KMS-11 (cell line): ENCODE measurements at regions not wholly inside any gene's neighbourhood (a gene's known extent, or its start where the extent isn't known, plus 50 kb on each side); places are given as distances from the start of the nearest gene placed in this dataset.

ENCODE experiments used
- H2AFZ ChIP-seq: fragments of 200-600 bp; sonication (generic); 2 replicates; pipeline ENCODE4 v1.6.1; 2016; ENCODE audit warnings: antibody characterized with exemption, mixed run types, low read depth
- H3K27ac ChIP-seq: fragments of 200-600 bp; sonication (generic); 2 replicates; pipeline ENCODE4 v1.6.1; 2016; ENCODE audit warnings: mild to moderate bottlenecking, mixed run types
- H3K27me3 ChIP-seq: fragments of 200-600 bp; sonication (generic); 2 replicates; pipeline ENCODE4 v1.6.1; 2017; ENCODE audit warnings: mild to moderate bottlenecking, low read depth, mixed run types, moderate library complexity; ENCODE audit not compliant: insufficient read depth
- H3K36me3 ChIP-seq: fragments of 200-600 bp; sonication (generic); 2 replicates; pipeline ENCODE4 v1.6.1; 2017; ENCODE audit warnings: mild to moderate bottlenecking, mixed run types; ENCODE audit not compliant: insufficient read depth
- H3K4me1 ChIP-seq: fragments of 200-600 bp; sonication (generic); 2 replicates; pipeline ENCODE4 v1.6.1; 2016; ENCODE audit warnings: mild to moderate bottlenecking, low read depth, mixed run types; ENCODE audit not compliant: poor library complexity, severe bottlenecking
- H3K4me2 ChIP-seq: fragments of 200-600 bp; sonication (generic); 2 replicates; pipeline ENCODE4 v1.7.0; 2016; ENCODE audit warnings: mild to moderate bottlenecking, mixed run types
- H3K4me3 ChIP-seq: fragments of 200-600 bp; sonication (generic); IDR thresholded peaks from 2 replicates; pipeline ENCODE4 v1.6.1; 2017; ENCODE audit warnings: low read depth, low read length, mixed read lengths; ENCODE audit not compliant: insufficient read depth
- H3K79me2 ChIP-seq: fragments of 200-600 bp; sonication (generic); 2 replicates; pipeline ENCODE4 v1.6.1; 2016; ENCODE audit warnings: low read depth, mixed run types; ENCODE audit not compliant: insufficient read depth
- H3K9ac ChIP-seq: fragments of 200-600 bp; sonication (generic); 2 replicates; pipeline ENCODE4 v1.6.1; 2016; ENCODE audit warnings: mild to moderate bottlenecking, mixed run types
- H4K20me1 ChIP-seq: fragments of 200-600 bp; sonication (generic); 2 replicates; pipeline ENCODE4 v1.6.1; 2016; ENCODE audit warnings: mild to moderate bottlenecking, mixed run types; ENCODE audit not compliant: insufficient read depth
- CTCF ChIP-seq: fragments of 200-600 bp; sonication (generic); conservative IDR thresholded peaks from 2 replicates; pipeline ENCODE4 v1.6.1; 2017; ENCODE audit warnings: low read depth, mild to moderate bottlenecking, antibody characterized with exemption, low read length, moderate library complexity, mixed read lengths

DNA sequence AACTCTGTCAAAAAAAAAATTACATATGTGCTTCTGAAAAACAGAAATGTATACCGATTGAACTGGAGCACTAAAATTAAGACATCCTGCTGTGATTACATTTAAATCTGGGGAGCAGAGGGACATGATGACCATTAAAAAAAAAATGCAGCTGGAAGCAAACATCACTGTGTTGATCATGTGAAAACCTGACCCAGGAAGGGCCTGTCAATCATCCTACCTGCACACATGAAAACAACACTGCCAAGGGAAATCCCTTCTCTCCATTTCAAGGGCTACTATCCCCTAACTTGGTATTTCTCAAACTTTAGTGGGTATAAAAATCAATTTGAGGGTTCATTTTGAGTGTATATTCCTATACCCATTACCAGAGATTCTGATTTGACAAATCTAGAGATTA, 719.9 kb upstream of the CBLB start:
- no peak overlapping the region for H3K4me3 ChIP-seq
- no peak overlapping the region for H3K4me2 ChIP-seq
- no peaks in the 10 kb centered on the region for H3K36me3 ChIP-seq
- H3K79me2 ChIP-seq = no peaks in the 10 kb centered on the region
- no peak overlapping the region for H2AFZ ChIP-seq
- H3K9ac ChIP-seq = no peak overlapping the region
- peaks cover 3% of the 10 kb centered on the region for H3K4me1 ChIP-seq
- H4K20me1 ChIP-seq = no peaks in the 10 kb centered on the region
- no peaks in the 10 kb centered on the region for H3K27me3 ChIP-seq
- TF ChIP-seq CTCF = no peak
- H3K27ac ChIP-seq = no peak overlapping the region

- H3K4me3 ChIP-seq = no peak overlapping the region
- no peak overlapping the region for H2AFZ ChIP-seq
- H3K4me2 ChIP-seq = no peak overlapping the region
- TF ChIP-seq CTCF = no peak
- H3K4me1 ChIP-seq = peaks cover 3% of the 10 kb centered on the region
- H3K36me3 ChIP-seq = no peaks in the 10 kb centered on the region
- H3K27me3 ChIP-seq = no peaks in the 10 kb centered on the region
- H4K20me1 ChIP-seq = no peaks in the 10 kb centered on the region
- no peaks in the 10 kb centered on the region for H3K79me2 ChIP-seq
- H3K27ac ChIP-seq = no peak overlapping the region
- H3K9ac ChIP-seq = no peak overlapping the region
Observed at GRCh38 chr3:106589311-106589942, 720.6 kb upstream of the CBLB start.

- TF ChIP-seq CTCF = no peak
- H3K4me3 ChIP-seq = no peak overlapping the region
- no peak overlapping the region for H2AFZ ChIP-seq
Observed at GRCh38 chr3:106590216-106590615, 721.4 kb upstream of the CBLB start.

GRCh38 chr3:106593381-106593780, 724.6 kb upstream of the CBLB start:
- H3K9ac ChIP-seq = no peak overlapping the region
- no peak overlapping the region for H3K4me2 ChIP-seq
- no peaks in the 10 kb centered on the region for H3K79me2 ChIP-seq
- no peak overlapping the region for H2AFZ ChIP-seq
- no peaks in the 10 kb centered on the region for H3K27me3 ChIP-seq
- peaks cover 3% of the 10 kb centered on the region for H3K4me1 ChIP-seq
- H4K20me1 ChIP-seq = no peaks in the 10 kb centered on the region
- no peak overlapping the region for H3K27ac ChIP-seq
- no peaks in the 10 kb centered on the region for H3K36me3 ChIP-seq
- no peak for TF ChIP-seq CTCF
- H3K4me3 ChIP-seq = no peak overlapping the region

More at GRCh38 chr3:106590216-106590615, 721.4 kb upstream of the CBLB start:
- H3K36me3 ChIP-seq = no peaks in the 10 kb centered on the region
- no peak overlapping the region for H3K4me2 ChIP-seq
- H3K79me2 ChIP-seq = no peaks in the 10 kb centered on the region
- H3K27ac ChIP-seq = no peak overlapping the region
- H3K27me3 ChIP-seq = no peaks in the 10 kb centered on the region
- peaks cover 3% of the 10 kb centered on the region for H3K4me1 ChIP-seq
- no peak overlapping the region for H3K9ac ChIP-seq
- H4K20me1 ChIP-seq = no peaks in the 10 kb centered on the region
